Breast epithelium (tissue), 4 donors: ENCODE measurements at regions not wholly inside any gene's neighbourhood (a gene's known extent, or its start where the extent isn't known, plus 50 kb on each side); places are given as distances from the start of the nearest gene placed in this dataset.

Experiments
- DNase-seq, 2 donors: peaks; one replicate each; pipeline ENCODE4 v3.0.0-alpha.2; 2019; ENCODE audit warnings: low spot score in 2 of 2
- H3K27ac ChIP-seq, 2 donors: fragments of 200-600 bp; sonication (generic) in 1 of 2; one replicate each; pipeline ENCODE4 v1.5.1; 2016 to 2019; ENCODE audit warnings: mild to moderate bottlenecking in 1 of 2
- H3K27me3 ChIP-seq, 2 donors: fragments of 200-600 bp; sonication (generic) in 1 of 2; one replicate each; pipeline versions ENCODE4 v1.5.1 to v1.6.0; 2017 to 2019; ENCODE audit warnings: control low read depth in 1 of 2, mild to moderate bottlenecking in 1 of 2
- H3K36me3 ChIP-seq: fragments of 200-600 bp; one replicate; pipeline ENCODE4 v1.5.1; 2019
- H3K4me1 ChIP-seq, 2 donors: fragments of 200-600 bp; sonication (generic); one replicate each; pipeline ENCODE4 v1.5.1; 2016 to 2019; ENCODE audit warnings: control low read depth in 1 of 2
- H3K4me3 ChIP-seq, 3 donors: fragments of 200-600 bp; sonication (generic); 1 replicate in 2 of 3; 2 replicates in 1 of 3; pipeline ENCODE4 v1.5.1; 2016 to 2019; ENCODE audit warnings: mild to moderate bottlenecking in 3 of 3, moderate library complexity in 2 of 3
- H3K9me3 ChIP-seq, 2 donors: fragments of 200-600 bp; sonication (generic) in 1 of 2; one replicate each; pipeline ENCODE4 v1.5.1; 2016 to 2019; ENCODE audit warnings: control low read depth in 1 of 2
- POLR2A ChIP-seq: fragments of 450-650 bp; IDR thresholded peaks from one replicate; pipeline ENCODE4 v1.6.1; 2016; ENCODE audit warnings: antibody characterized with exemption, mild to moderate bottlenecking, moderate library complexity
- POLR2AphosphoS5 ChIP-seq, 3 donors: sonication (generic); formaldehyde crosslinking; IDR thresholded peaks; one replicate each; pipeline ENCODE4 v1.6.1; 2017; ENCODE audit warnings: antibody characterized with exemption in 3 of 3
- intact Hi-C: fragments of 100-400 bp; cut with DNase I; formaldehyde crosslinking; loops from one replicate; pipeline ENCODE4 v1.15.1; 2023; ENCODE audit warnings: low total_unique reads
- TF ChIP-seq, protein P1 (sequence below), 3 donors: fragments of 450-650 bp; IDR thresholded peaks; one replicate each; pipeline ENCODE4 v1.5.1; 2016 to 2017; ENCODE audit warnings: antibody characterized with exemption in 3 of 3, mild to moderate bottlenecking in 3 of 3, moderate library complexity in 3 of 3

DNA sequence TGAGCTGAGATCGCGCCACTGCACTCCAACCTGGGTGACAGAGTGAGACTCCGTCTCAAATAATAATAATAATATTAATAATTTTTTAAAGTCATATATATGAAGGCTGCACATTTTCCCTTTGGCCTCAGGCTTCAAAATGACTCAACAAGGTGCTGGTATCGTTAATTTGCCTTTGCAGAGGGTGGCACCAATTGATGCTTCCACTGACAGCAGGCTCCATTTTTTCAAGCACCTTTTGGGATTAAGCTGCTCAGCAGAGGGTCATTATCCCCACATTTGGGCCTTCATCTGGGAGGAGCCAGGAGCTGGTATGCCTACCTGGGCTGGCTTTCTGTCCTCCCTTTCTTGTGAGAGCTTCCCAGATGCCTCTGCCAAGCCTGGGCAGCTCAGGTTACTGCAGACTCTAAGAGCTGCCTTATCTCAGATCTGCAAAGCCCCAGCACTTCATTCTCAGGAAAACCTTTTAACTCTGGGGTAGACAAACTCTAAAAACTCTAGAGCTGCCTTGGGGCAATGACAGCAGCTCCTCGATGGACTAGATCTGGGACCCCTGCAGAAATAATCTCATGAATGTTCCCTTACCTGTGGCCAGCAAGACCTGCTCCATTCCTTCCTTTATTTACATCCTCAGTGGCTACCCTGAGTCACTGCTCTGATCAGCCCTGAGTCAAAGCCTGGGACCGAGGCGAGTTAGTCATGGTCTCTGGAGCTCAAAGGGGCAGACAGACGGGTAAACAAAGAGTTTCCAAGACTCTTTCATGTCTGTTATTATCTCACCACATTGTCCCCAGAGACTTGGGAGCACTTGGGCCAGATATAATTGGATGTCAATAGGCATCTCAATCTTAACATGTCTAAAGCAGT is 80.0 kb upstream of the EYA2 start:
- intact Hi-C loops: loop anchor here (2.0 kb wide), 1 partner anchor 58 kb away; no protein-coding TSS in a partner anchor
- DNase-seq: no peak
- peaks cover 3 to 5% of the 10 kb centered on the region in 2 donors for H3K27me3 ChIP-seq
- no peak overlapping the region for H3K27ac ChIP-seq
- no peaks in the 10 kb centered on the region for H3K4me1 ChIP-seq
- no peak overlapping the region for H3K4me3 ChIP-seq
- no peaks in the 10 kb centered on the region for H3K36me3 ChIP-seq
- TF ChIP-seq POLR2A: no peak
- TF ChIP-seq POLR2AphosphoS5 (IDR thresholded peaks at IDR 0.05): no peak
- TF ChIP-seq, protein P1, sequence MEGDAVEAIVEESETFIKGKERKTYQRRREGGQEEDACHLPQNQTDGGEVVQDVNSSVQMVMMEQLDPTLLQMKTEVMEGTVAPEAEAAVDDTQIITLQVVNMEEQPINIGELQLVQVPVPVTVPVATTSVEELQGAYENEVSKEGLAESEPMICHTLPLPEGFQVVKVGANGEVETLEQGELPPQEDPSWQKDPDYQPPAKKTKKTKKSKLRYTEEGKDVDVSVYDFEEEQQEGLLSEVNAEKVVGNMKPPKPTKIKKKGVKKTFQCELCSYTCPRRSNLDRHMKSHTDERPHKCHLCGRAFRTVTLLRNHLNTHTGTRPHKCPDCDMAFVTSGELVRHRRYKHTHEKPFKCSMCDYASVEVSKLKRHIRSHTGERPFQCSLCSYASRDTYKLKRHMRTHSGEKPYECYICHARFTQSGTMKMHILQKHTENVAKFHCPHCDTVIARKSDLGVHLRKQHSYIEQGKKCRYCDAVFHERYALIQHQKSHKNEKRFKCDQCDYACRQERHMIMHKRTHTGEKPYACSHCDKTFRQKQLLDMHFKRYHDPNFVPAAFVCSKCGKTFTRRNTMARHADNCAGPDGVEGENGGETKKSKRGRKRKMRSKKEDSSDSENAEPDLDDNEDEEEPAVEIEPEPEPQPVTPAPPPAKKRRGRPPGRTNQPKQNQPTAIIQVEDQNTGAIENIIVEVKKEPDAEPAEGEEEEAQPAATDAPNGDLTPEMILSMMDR (IDR thresholded peaks at IDR 0.05): no peak
- no peaks in the 10 kb centered on the region for H3K9me3 ChIP-seq

DNA sequence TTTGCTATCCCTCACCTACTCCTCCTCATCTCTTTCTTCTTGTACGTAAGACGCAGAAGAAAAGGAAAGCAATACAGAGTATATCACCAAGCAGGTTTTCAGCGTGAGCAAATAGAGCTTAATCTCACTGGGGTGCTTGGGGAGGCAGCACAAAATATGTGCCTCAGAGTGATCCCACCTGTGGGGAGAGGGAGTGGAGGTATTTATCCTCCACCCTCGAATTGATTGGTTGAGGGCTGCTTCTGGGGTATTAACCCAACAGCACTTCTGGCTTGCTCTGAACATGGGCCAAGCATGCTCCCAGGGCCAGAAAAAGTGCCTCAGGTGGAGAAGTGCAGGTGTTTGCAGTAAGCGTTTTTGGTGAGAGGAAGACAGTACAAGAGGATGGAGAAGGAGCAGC is 78.5 kb upstream of the EYA2 start:
- H3K27ac ChIP-seq: no peak overlapping the region
- intact Hi-C loops: no loop called here
- H3K4me1 ChIP-seq: no peaks in the 10 kb centered on the region
- no peaks in the 10 kb centered on the region for H3K9me3 ChIP-seq
- no peak for TF ChIP-seq POLR2AphosphoS5 (IDR thresholded peaks at IDR 0.05)
- TF ChIP-seq, protein P1 (IDR thresholded peaks at IDR 0.05): no peak
- no peak for TF ChIP-seq POLR2A
- no peak for DNase-seq
- peaks cover 3 to 5% of the 10 kb centered on the region in 2 donors for H3K27me3 ChIP-seq
- no peaks in the 10 kb centered on the region for H3K36me3 ChIP-seq
- no peak overlapping the region for H3K4me3 ChIP-seq

DNA sequence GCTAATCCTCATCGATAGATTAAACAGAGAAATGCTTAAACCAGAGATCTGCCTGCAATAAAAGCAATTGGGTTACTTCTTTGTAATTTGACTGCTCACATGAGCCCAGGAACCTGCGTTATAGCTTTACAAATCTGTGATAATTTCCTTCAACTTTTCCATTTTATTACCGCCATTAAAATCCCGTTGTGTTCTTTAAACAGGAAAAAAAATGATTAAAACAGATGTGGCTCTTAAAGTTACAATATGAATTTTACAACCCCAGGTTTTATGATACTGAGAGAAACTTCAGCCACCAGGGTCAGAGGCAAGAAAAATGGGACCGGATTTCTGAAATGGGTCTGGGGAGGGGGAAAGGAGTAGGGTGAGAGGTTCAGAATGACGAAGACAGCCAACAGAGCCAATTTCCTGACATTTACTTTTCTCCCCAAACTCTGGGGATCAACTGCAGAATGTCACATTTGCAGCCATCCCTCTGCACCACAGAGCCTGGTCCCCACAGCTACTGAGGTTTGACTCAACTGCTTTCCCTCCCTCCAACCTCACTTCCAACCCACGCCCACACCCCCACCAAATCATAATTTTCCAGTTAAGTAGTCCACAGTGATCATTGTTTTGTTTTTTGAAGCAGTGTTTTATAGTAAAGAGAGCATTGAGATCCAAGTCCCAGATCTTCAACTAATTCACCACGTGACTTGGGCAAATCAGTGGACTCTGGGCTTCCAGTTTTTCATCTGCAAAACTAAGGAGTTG is 77.6 kb upstream of the EYA2 start:
- Histone ChIP-seq H3K36me3 (no peaks in the 10 kb centered on the region), H3K27me3 (no peaks in the 10 kb centered on the region), H3K27ac (no peak overlapping the region), H3K4me3 (no peak overlapping the region), H3K9me3 (no peaks in the 10 kb centered on the region), H3K4me1 (no peaks in the 10 kb centered on the region)
- TF ChIP-seq, protein P1 (IDR thresholded peaks at IDR 0.05): no peak
- TF ChIP-seq POLR2AphosphoS5 (IDR thresholded peaks at IDR 0.05): no peak
- no peak for TF ChIP-seq POLR2A
- intact Hi-C loops: no loop called here
- DNase-seq: no peak

DNA sequence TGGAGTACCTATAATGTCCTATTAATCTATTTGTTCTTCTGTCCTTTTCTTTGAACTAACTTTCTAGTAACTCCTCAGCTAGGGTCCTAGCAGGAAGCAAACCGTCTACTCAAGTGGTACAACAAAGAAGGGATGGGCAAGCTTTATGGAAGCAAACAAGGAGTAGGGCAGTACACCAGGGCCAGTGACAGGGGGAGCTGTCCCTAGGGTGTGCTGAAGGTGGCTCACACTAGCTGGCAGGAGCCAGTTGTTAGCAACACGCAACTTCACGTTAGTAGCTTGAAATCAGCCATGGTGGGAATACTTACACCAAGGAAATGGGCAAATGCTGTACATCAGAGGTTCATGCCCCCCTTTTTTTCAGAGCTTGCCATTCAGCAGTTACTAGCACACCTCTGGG is 74.0 kb upstream of the EYA2 start:
- no peak for DNase-seq
- H3K27me3 ChIP-seq: no peaks in the 10 kb centered on the region
- no peak overlapping the region for H3K4me3 ChIP-seq
- H3K36me3 ChIP-seq: no peaks in the 10 kb centered on the region
- intact Hi-C loops: no loop called here
- H3K9me3 ChIP-seq: no peaks in the 10 kb centered on the region
- TF ChIP-seq, protein P1 (IDR thresholded peaks at IDR 0.05): peak in 1 of 3 donors; percentile 35
- TF ChIP-seq POLR2A: no peak
- no peak for TF ChIP-seq POLR2AphosphoS5 (IDR thresholded peaks at IDR 0.05)
- no peaks in the 10 kb centered on the region for H3K4me1 ChIP-seq
- H3K27ac ChIP-seq: no peak overlapping the region

DNA sequence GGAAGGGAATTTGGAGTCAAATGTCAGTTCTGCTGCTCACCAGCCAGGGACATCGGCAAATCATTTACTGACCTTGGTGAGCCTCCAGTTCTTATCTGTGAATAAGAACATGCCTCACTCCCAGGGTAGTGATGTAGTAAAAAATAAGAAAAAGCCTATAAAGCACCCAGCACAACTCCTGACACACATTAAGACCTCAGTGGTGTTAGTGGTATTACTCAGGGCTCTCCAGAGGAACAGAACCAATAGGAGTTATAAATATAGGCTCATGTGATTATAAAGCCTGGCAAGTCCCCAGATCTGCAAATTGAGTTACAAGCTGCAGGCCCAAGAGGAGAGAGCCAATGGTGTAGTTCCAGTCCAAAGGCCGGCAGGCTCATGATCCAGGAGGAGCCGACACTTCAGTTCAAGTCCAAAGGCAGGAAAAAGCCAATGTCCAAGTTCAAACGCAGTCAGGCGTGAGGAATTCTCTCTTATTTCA is 71.3 kb upstream of the EYA2 start:
- TF ChIP-seq, protein P1 (IDR thresholded peaks at IDR 0.05): no peak
- TF ChIP-seq POLR2AphosphoS5 (IDR thresholded peaks at IDR 0.05) (no peak), POLR2A (no peak)
- no peaks in the 10 kb centered on the region for H3K27me3 ChIP-seq
- H3K36me3 ChIP-seq: no peaks in the 10 kb centered on the region
- H3K4me3 ChIP-seq: no peak overlapping the region
- peak overlapping the region in 1 of 2 donors; percentile 3 for H3K27ac ChIP-seq
- intact Hi-C loops: no loop called here
- no peak for DNase-seq
- no peaks in the 10 kb centered on the region for H3K4me1 ChIP-seq
- no peaks in the 10 kb centered on the region for H3K9me3 ChIP-seq
